ENCODE measurements at regions not wholly inside any gene's neighbourhood (a gene's known extent, or its start where the extent isn't known, plus 50 kb on each side); places are given as distances from the start of the nearest gene placed in this dataset.

DNA sequence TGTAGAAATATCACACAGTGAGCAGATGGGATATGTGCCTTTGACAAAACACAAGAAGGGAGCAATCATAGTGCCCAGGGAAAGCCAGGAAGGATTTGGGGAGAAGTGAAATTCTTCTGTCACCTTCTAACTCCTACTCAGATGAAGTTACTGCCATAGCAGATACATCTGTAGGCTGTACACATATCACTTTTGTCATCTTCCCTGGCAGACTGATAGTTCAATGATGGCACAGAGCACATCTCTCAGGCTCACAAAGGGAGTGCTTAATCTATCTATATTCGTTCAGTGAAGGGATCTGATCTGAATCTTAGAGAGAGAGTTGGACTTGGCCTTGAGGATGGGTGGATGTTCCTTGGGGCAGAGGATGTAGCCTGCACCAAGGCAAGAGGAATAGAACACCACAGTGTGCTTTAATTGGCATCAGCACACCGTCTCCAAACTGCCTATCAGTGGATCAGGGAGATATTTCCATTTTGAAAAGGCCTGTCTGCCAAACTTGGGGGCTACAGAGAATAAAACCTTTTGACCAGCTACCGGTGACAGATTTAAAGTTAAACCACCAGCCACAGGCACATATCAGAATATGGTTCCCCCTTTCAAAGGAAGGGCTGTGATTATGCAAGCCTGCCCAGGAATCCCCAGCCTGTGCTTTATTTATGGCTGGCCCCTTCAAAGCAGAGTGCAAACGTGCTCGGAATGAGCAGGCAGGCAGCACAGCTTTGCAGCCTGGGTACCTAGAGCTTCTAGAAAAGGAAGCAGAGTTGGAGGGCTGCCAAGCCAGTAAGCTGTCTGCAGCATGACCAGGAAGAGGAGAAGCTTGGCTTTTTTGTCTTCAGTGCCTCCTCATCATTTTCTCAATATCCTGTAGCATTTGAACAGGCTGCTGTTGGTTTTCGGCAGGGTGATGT lies 165.5 kb upstream of the DYRK2 start:
- Histone ChIP-seq H3K9me3 (ENCODE audit: control insufficient read depth in 4 of 4, low read length in 3 of 4) (peaks cover under 1 to 5% (median 3%) of the 10 kb centered on the region in 4 donors), H3K36me3 (ENCODE audit: control insufficient read depth in 4 of 4, insufficient read depth in 3 of 4, low read depth in 1 of 4, low read length in 3 of 4) (no peaks in the 10 kb centered on the region), H3K27me3 (ENCODE audit: control insufficient read depth in 4 of 4, insufficient read depth in 4 of 4, low read length in 3 of 4) (peaks cover 0 to 3% (median 0%) of the 10 kb centered on the region in 4 donors), H3K9ac (ENCODE audit: low read depth in 1 of 2, low read length in 2 of 2) (no peak overlapping the region), H3K27ac (ENCODE audit: low read depth in 1 of 2, low read length in 2 of 2) (no peak overlapping the region), H3K4me1 (ENCODE audit: control insufficient read depth in 4 of 4, insufficient read depth in 4 of 4, low read length in 3 of 4) (no peaks in the 10 kb centered on the region), H3K4me3 (ENCODE audit: low read depth in 1 of 3, low read length in 3 of 3) (no peak overlapping the region)
- WGBS, result 49% methylated on average over 6 of the region's 6 CpGs
- TF ChIP-seq RAD21 (IDR thresholded peaks at IDR 0.05), result peak in 1 of 2 donors; percentile 8
- TF ChIP-seq, protein P1, sequence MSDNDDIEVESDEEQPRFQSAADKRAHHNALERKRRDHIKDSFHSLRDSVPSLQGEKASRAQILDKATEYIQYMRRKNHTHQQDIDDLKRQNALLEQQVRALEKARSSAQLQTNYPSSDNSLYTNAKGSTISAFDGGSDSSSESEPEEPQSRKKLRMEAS (IDR thresholded peaks at IDR 0.05), result no peak
- no peak for DNase-seq (ENCODE audit: low spot score)

DNA sequence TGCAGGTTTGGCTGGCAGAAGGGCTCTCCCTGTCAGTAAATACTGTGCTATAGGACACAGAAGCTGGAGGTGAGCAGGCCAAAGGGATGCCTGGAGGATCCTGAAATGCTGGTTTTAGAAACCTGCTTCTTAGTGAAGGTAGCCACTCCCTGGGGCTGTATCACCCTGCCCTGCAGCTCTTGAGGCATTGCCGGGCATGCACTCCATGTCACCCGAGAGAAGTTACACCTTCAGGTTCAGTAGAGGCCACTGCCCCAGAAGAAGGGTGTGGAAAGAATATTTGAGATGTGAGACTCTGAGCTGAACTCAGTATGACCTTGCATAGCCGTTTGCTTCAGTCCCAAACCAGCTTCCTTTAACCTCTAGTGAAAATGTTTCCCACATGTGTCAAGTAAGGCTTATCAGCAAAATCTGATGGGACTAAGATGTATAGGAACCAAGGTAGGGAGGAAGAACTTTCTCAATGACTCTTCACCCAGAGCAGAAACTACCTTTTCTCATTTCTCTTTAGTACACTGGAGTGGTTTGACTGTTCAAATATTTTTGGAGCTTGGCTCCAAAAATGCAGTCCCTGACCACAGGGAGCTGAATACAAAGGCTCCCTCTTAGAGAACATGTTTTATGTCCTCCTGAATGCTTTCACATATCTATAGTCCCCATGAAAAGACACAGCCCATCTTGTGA lies 164.5 kb upstream of the DYRK2 start:
- Histone ChIP-seq H3K9me3 (ENCODE audit: control insufficient read depth in 4 of 4, low read length in 3 of 4) (peaks cover 4 to 14% (median 6%) of the 10 kb centered on the region in 4 donors), H3K36me3 (ENCODE audit: control insufficient read depth in 4 of 4, insufficient read depth in 3 of 4, low read depth in 1 of 4, low read length in 3 of 4) (no peaks in the 10 kb centered on the region), H3K27me3 (ENCODE audit: control insufficient read depth in 4 of 4, insufficient read depth in 4 of 4, low read length in 3 of 4) (peaks cover 0 to 3% (median 0%) of the 10 kb centered on the region in 4 donors), H3K27ac (ENCODE audit: low read depth in 1 of 2, low read length in 2 of 2) (no peak overlapping the region), H3K9ac (ENCODE audit: low read depth in 1 of 2, low read length in 2 of 2) (no peak overlapping the region), H3K4me1 (ENCODE audit: control insufficient read depth in 4 of 4, insufficient read depth in 4 of 4, low read length in 3 of 4) (no peaks in the 10 kb centered on the region), H3K4me3 (ENCODE audit: low read depth in 1 of 3, low read length in 3 of 3) (no peak overlapping the region)
- 58% methylated on average over 3 of the region's 3 CpGs for WGBS
- no peak for DNase-seq (ENCODE audit: low spot score)
- TF ChIP-seq NR2F2 (IDR thresholded peaks at IDR 0.05) (no peak), JUND (IDR thresholded peaks at IDR 0.05) (no peak), RXRA (IDR thresholded peaks at IDR 0.05) (no peak), YY1 (IDR thresholded peaks at IDR 0.05) (no peak), SP1 (IDR thresholded peaks at IDR 0.05) (no peak), FOXA2 (IDR thresholded peaks at IDR 0.05) (no peak), FOXA1 (IDR thresholded peaks at IDR 0.05) (no peak), GABPA (IDR thresholded peaks at IDR 0.05 in 1 of 2, conservative IDR thresholded peaks at IDR 0.05 in 1 of 2) (no peak), EGR1 (IDR thresholded peaks at IDR 0.05; ENCODE audit: low read depth in 2 of 2) (no peak), HNF4A (conservative IDR thresholded peaks at IDR 0.05) (no peak), RAD21 (IDR thresholded peaks at IDR 0.05) (no peak), TAF1 (conservative IDR thresholded peaks at IDR 0.05) (no peak)
- TF ChIP-seq, protein P2, sequence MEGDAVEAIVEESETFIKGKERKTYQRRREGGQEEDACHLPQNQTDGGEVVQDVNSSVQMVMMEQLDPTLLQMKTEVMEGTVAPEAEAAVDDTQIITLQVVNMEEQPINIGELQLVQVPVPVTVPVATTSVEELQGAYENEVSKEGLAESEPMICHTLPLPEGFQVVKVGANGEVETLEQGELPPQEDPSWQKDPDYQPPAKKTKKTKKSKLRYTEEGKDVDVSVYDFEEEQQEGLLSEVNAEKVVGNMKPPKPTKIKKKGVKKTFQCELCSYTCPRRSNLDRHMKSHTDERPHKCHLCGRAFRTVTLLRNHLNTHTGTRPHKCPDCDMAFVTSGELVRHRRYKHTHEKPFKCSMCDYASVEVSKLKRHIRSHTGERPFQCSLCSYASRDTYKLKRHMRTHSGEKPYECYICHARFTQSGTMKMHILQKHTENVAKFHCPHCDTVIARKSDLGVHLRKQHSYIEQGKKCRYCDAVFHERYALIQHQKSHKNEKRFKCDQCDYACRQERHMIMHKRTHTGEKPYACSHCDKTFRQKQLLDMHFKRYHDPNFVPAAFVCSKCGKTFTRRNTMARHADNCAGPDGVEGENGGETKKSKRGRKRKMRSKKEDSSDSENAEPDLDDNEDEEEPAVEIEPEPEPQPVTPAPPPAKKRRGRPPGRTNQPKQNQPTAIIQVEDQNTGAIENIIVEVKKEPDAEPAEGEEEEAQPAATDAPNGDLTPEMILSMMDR (IDR thresholded peaks at IDR 0.05; ENCODE audit: low read depth, low read length, missing input control), result no peak
- TF ChIP-seq, protein P3, sequence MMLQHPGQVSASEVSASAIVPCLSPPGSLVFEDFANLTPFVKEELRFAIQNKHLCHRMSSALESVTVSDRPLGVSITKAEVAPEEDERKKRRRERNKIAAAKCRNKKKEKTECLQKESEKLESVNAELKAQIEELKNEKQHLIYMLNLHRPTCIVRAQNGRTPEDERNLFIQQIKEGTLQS (IDR thresholded peaks at IDR 0.05), result no peak
- TF ChIP-seq, protein P4, sequence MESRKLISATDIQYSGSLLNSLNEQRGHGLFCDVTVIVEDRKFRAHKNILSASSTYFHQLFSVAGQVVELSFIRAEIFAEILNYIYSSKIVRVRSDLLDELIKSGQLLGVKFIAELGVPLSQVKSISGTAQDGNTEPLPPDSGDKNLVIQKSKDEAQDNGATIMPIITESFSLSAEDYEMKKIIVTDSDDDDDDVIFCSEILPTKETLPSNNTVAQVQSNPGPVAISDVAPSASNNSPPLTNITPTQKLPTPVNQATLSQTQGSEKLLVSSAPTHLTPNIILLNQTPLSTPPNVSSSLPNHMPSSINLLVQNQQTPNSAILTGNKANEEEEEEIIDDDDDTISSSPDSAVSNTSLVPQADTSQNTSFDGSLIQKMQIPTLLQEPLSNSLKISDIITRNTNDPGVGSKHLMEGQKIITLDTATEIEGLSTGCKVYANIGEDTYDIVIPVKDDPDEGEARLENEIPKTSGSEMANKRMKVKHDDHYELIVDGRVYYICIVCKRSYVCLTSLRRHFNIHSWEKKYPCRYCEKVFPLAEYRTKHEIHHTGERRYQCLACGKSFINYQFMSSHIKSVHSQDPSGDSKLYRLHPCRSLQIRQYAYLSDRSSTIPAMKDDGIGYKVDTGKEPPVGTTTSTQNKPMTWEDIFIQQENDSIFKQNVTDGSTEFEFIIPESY (IDR thresholded peaks at IDR 0.05), result no peak
